SK-N-SH treated with all-trans-retinoic acid at 6 μM for 48 hours (cell line): ENCODE measurements at regions not wholly inside any gene's neighbourhood (a gene's known extent, or its start where the extent isn't known, plus 50 kb on each side); places are given as distances from the start of the nearest gene placed in this dataset.
"Not testable (repeated sequence)": the region's sequence is repeated elsewhere in the genome, so short reads cannot be mapped to it uniquely, and the experiment has no call there.

Experiments used
- ATAC-seq: fragments of 200-7000 bp; cut with Tn5 transposase; 3 replicates; pipeline ENCODE4 v1.9.1; 2020; ENCODE audit warnings: mild to moderate bottlenecking, moderate library complexity
- ARNTL ChIP-seq: fragments of 450-650 bp; formaldehyde crosslinking; IDR thresholded peaks from 2 replicates; pipeline ENCODE4 v1.5.0; 2020; ENCODE audit warnings: low read depth, mild to moderate bottlenecking, moderate library complexity, borderline replicate concordance
- BACH2 ChIP-seq: fragments of 250-450 bp; sonication (Bioruptor Pico); IDR thresholded peaks from 2 replicates; pipeline ENCODE4 v1.9.0; 2021; ENCODE audit warnings: mild to moderate bottlenecking, borderline replicate concordance
- CREB5 ChIP-seq: fragments of 250-450 bp; sonication (Bioruptor Pico); IDR thresholded peaks from 2 replicates; pipeline ENCODE4 v1.5.1; 2020; ENCODE audit warnings: low read depth, mild to moderate bottlenecking, moderate library complexity
- CSDC2 ChIP-seq: fragments of 250-450 bp; sonication (Bioruptor Pico); IDR thresholded peaks from 2 replicates; pipeline ENCODE4 v1.5.0; 2020; ENCODE audit warnings: mild to moderate bottlenecking, moderate library complexity
- CSRNP3 ChIP-seq: fragments of 250-450 bp; sonication (Bioruptor Pico); IDR thresholded peaks from 2 replicates; pipeline ENCODE4 v1.5.1; 2021; ENCODE audit warnings: mild to moderate bottlenecking, moderate library complexity
- ESRRG ChIP-seq: fragments of 250-450 bp; sonication (Bioruptor Pico); IDR thresholded peaks from 2 replicates; pipeline ENCODE4 v1.6.1; 2021; ENCODE audit warnings: mild to moderate bottlenecking
- GLIS3 ChIP-seq: fragments of 250-450 bp; sonication (Bioruptor Pico); IDR thresholded peaks from 2 replicates; pipeline ENCODE4 v1.5.0; 2020; ENCODE audit warnings: mild to moderate bottlenecking, moderate library complexity
- ISL1 ChIP-seq: fragments of 250-450 bp; sonication (Bioruptor Pico); IDR thresholded peaks from 2 replicates; pipeline ENCODE4 v2.1.2; 2022; ENCODE audit warnings: mild to moderate bottlenecking, moderate library complexity
- PATZ1 ChIP-seq: fragments of 250-450 bp; sonication (Bioruptor Pico); IDR thresholded peaks from 2 replicates; pipeline ENCODE4 v1.8.0; 2020; ENCODE audit warnings: mild to moderate bottlenecking, moderate library complexity, borderline replicate concordance
- POU6F1 ChIP-seq: fragments of 250-450 bp; sonication (Bioruptor Pico); IDR thresholded peaks from 2 replicates; pipeline ENCODE4 v1.8.0; 2021; ENCODE audit warnings: low read depth, mild to moderate bottlenecking, moderate library complexity, borderline replicate concordance
- PPARA ChIP-seq: fragments of 250-450 bp; sonication (Bioruptor Pico); IDR thresholded peaks from 2 replicates; pipeline ENCODE4 v1.5.0; 2020; ENCODE audit warnings: mild to moderate bottlenecking, borderline replicate concordance
- RARB ChIP-seq: fragments of 250-450 bp; sonication (Bioruptor Pico); IDR thresholded peaks from 2 replicates; pipeline ENCODE4 v1.8.0; 2021; ENCODE audit warnings: mild to moderate bottlenecking, moderate library complexity
- SNAI2 ChIP-seq: fragments of 250-450 bp; sonication (Bioruptor Pico); IDR thresholded peaks from 2 replicates; pipeline ENCODE4 v1.5.0; 2020; ENCODE audit warnings: mild to moderate bottlenecking, moderate library complexity
- TOX ChIP-seq: fragments of 250-450 bp; sonication (Bioruptor Pico); IDR thresholded peaks from 2 replicates; pipeline ENCODE4 v1.8.0; 2021; ENCODE audit warnings: mild to moderate bottlenecking, moderate library complexity, borderline replicate concordance
- TSHZ2 ChIP-seq: fragments of 250-450 bp; sonication (Bioruptor Pico); IDR thresholded peaks from 2 replicates; pipeline ENCODE4 v1.5.0; 2020; ENCODE audit warnings: mild to moderate bottlenecking, moderate library complexity
- ZFP3 ChIP-seq: fragments of 250-450 bp; sonication (Bioruptor Pico); IDR thresholded peaks from 2 replicates; pipeline ENCODE4 v1.5.0; 2020; ENCODE audit warnings: mild to moderate bottlenecking, moderate library complexity
- ZFP30 ChIP-seq: fragments of 450-650 bp; formaldehyde crosslinking; IDR thresholded peaks from 2 replicates; pipeline ENCODE4 v1.5.0; 2022; ENCODE audit warnings: mild to moderate bottlenecking, moderate library complexity
- ZNF565 ChIP-seq: fragments of 450-650 bp; formaldehyde crosslinking; conservative IDR thresholded peaks from 2 replicates; pipeline ENCODE4 v1.5.0; 2020; ENCODE audit warnings: low read depth, mild to moderate bottlenecking, moderate library complexity
- ZNF70 ChIP-seq: fragments of 450-650 bp; formaldehyde crosslinking; IDR thresholded peaks from 2 replicates; pipeline ENCODE4 v1.5.0; 2020; ENCODE audit warnings: mild to moderate bottlenecking, moderate library complexity
- ZNF8 ChIP-seq: fragments of 450-650 bp; formaldehyde crosslinking; IDR thresholded peaks from 2 replicates; pipeline ENCODE4 v1.5.0; 2020; ENCODE audit warnings: mild to moderate bottlenecking, moderate library complexity

- no peak for ATAC-seq
- no peak for TF ChIP-seq ARNTL
- TF ChIP-seq PATZ1 (CRISPR knock-in tag) = no peak
- TF ChIP-seq ZFP3 = no peak
- TF ChIP-seq CSDC2 (CRISPR knock-in tag) = no peak
- TF ChIP-seq ISL1 (CRISPR knock-in tag) = no peak
- TF ChIP-seq ZNF70 (CRISPR knock-in tag) = no peak
- TF ChIP-seq ZFP30 (CRISPR knock-in tag) = no peak
- TF ChIP-seq, all 23 proteins: peak for 0
These were observed 167.8 kb downstream of the TTC6 start for GRCh38 chr14:37763266-37763665.

GRCh38 chr14:37772283-37772682 lies 176.9 kb downstream of the TTC6 start:
- ATAC-seq = not testable (repeated sequence)

- no peak for TF ChIP-seq ZFP3
- no peak for TF ChIP-seq PATZ1 (CRISPR knock-in tag)
- no peak for TF ChIP-seq ZNF70 (CRISPR knock-in tag)
- no peak for TF ChIP-seq ZNF565 (CRISPR knock-in tag)
- TF ChIP-seq ISL1 (CRISPR knock-in tag) = no peak
- TF ChIP-seq CSDC2 (CRISPR knock-in tag) = no peak
- no peak for TF ChIP-seq GLIS3 (CRISPR knock-in tag)
- no peak for TF ChIP-seq TSHZ2 (CRISPR knock-in tag)
- no peak for TF ChIP-seq ZFP30 (CRISPR knock-in tag)
- TF ChIP-seq CSRNP3 = no peak
- TF ChIP-seq ESRRG (CRISPR knock-in tag) = no peak
- TF ChIP-seq POU6F1 (CRISPR knock-in tag) = no peak
- no peak for TF ChIP-seq PPARA
- no peak for TF ChIP-seq RARB (CRISPR knock-in tag)
- TF ChIP-seq ZNF8 (CRISPR knock-in tag) = no peak
- no peak for TF ChIP-seq CREB5 (CRISPR knock-in tag)
- TF ChIP-seq SNAI2 = no peak
- TF ChIP-seq BACH2 (CRISPR knock-in tag) = no peak
- no peak for TF ChIP-seq TOX (CRISPR knock-in tag)
- no peak for ATAC-seq
These were observed 181.5 kb downstream of the TTC6 start for GRCh38 chr14:37776791-37777499.
